Activated CD8-positive, alpha-beta memory T cell treated with anti-CD3 and anti-CD28 coated beads, Interleukin-2, amount 50 U/mL, for 48 hours (primary cell): ENCODE measurements at regions not wholly inside any gene's neighbourhood (a gene's known extent, or its start where the extent isn't known, plus 50 kb on each side); places are given as distances from the start of the nearest gene placed in this dataset.
A peak's percentile ranks its signal among the peaks of the same experiment; 100 is the strongest.

Experiments used
- DNase-seq: peaks from one replicate; pipeline ENCODE4 v3.0.0-alpha.2; 2020

DNA sequence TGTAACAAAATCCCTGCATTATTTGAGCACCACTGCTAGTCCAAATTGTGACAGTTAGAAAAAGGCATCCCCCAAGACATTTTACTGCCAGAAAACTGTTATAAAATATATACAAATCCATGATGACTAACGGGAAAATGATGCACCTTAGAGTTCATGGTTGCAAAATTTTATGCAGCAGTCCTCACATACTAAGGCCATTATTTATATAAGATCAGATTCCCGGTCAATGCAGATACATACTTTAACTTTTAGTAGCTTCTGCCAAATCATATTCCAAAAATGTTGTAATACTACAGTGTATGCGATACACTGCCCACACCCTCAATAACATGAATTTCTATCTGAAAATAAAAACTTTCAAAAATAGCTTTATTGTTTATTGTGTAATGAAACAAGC lies 239.9 kb upstream of the ZNF32 start:
- no peak for DNase-seq

DNA sequence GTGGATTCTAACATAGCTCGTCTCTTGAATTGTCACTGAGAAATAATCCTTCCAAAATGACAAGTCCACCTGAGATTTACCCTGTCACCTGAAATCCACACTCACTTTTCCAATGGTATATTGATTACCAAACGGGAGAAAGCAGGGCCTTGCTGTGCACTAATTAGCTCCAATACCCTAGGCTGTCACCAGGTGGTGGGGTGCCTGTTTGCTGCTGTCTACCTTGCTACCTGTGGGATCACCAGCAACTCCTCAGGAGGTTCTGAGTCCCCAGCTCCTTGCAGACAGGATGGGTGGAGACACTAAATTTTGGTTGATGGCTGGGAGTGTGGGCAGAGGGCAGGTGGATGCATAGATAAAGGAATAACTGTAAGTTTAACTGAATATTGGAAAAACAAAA lies 237.2 kb upstream of the ZNF32 start:
- DNase-seq = no peak

DNA sequence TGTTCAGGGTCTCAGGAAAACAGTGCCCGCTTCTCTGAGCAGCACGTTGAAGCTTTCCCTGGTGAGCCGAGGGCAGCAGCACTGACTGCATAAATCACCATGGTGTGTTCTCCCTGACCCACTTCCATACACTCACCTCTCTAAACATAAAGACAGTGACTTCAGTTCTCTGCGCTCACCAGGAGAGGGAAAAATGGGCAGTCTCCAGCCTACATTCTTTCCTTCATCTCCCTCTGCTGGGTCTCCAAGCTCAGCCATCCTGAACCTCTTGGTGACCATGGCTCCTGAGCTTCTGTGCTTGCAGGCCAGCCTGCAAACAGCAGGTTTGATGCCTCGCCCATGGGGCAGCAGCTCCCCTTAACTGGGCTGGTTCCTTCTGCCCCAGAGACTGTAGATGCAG lies 236.6 kb upstream of the ZNF32 start:
- DNase-seq = no peak

DNA sequence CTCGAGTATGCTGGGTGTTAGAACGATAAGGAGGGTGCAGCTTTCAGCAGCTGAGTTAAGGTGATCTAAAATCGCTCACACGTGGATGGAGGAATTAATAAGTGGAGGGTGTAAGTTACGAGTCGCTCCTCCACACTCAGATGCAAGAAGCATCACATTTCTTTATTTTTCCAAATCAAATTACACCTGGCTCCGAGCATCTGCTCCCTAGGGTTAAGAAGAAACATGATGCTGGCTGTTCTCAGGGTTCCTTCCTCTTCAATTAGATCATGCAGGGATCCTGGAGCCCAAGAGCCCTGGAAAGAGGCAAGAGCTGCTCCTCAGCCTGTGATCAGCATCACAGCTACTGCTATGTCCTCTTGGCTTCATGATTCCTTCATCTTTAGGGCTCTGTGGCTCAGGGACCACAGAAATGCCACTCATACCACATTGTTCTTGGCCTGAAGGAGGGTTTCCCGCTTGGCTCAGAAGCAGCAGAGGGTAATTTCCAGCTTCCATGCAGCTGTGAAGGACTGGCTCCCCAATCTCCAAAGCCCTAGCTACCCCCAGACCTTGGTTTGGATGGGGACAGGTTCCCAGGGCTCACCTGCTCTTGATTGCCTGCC lies 235.9 kb upstream of the ZNF32 start:
- no peak for DNase-seq

DNA sequence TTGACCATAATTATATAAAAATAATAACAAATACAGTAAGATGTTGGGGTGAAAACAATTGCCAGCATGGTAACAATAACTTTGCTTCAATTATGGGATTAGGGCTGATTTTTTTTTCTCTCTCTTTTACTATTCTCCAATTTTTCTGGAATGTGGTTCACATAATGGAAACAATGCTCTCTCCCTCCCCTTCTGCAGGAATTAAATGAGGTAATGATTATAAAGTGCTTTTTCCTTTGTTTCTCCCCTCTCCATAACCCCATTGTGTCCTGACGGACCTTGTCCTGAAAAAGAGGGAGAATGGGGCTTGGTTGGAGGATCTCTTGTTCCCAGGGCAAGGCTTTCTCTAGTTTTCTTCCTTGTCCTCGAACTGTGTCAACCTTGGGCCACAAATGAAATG lies 234.0 kb upstream of the ZNF32 start:
- no peak for DNase-seq

DNA sequence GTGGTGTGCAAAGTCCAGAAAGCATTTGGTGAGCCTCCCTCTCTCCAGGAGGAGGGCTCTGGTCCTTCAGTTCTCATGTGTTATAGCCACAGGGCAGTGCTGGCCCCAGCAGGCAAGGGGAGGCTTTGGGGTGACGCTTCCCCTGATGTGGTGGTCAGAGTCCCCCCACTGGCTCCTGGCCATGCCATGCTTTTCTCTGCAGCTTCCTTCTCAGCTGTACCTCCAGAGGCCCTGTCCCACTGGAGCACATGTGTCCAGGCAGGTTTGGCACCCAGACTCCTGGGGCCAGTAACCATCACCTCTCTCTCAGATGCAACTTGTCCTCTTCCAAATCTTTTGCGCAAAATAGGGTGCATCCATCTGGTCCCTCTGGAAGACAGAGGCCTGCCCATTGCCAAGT lies 233.0 kb upstream of the ZNF32 start:
- DNase-seq = no peak

DNA sequence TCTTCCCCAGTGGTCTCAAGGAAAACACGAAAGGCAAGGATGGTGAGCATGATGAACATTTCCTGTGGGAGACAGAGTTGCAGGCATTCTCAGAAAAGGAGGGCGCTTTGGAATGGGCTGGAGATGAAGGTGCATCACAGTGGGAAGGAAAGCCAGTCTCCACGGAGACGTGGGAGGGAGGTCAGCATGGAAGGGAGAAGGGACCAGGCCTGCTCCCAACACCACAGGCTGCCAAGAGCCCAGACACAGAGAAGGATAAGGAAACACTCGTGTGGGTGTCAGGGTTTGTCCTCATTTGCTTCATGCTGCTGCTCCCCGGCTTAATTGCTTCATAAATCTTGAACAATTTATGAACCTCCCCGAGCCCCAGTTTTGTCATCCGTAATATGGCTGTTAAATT lies 231.5 kb upstream of the ZNF32 start:
- no peak for DNase-seq

DNA sequence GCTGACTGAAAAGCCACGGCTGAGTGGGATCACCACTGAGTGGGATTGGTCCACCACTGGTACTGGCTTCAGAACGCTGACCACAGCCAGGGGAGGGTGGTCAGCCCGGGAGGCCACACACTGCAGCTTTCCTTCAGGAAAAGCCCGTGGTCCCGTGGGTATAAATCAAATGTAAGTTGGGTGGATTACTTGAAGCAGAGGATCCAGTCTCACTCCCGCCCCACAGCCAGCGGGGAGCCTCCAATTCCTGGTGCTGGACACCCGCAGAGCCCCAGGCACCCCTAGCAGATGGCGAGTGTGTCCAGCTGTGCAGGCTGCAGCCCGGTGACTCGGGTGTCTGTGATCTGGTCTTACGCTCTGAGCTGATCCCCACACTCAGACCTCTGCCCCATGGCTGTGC lies 231.1 kb upstream of the ZNF32 start:
- DNase-seq = no peak

DNA sequence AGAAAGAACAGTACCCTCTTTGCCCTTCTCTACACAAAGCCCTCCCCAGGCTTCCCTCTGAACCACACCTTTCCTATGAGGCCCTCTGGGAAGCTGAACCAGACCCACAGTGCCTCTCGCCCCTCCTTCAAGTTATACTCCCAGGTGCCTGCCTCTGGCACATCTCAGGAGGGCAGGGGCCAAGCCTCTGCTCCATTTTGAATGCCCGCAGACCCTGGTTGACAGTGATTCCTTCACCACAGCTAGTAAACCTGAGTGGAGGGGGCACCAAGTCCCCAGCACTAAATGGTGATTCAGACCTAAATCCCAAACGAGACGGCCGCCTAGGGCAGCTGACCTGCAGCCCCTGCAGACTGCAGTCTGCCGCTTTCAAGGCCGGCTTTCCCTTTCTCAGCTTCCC lies 230.5 kb upstream of the ZNF32 start:
- no peak for DNase-seq

DNA sequence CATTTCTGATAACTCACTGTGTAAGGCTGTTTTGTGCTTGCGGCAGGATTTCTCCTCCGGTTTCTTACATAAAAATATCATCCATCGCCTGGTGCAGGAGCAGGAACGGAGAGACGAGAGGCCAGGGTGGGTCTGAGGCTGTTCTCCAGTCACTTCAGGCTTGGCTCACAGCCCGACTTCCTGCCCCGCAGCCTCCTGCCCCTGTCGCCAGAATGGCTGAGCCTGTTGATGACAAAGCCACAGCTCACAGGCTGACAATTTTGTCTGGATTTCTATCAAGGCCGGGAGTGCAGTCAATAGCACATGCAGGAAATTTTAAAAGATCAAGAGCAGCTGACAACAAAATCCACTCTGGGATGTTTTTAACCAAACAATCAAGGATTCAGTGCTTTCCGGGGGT lies 229.7 kb upstream of the ZNF32 start:
- no peak for DNase-seq

DNA sequence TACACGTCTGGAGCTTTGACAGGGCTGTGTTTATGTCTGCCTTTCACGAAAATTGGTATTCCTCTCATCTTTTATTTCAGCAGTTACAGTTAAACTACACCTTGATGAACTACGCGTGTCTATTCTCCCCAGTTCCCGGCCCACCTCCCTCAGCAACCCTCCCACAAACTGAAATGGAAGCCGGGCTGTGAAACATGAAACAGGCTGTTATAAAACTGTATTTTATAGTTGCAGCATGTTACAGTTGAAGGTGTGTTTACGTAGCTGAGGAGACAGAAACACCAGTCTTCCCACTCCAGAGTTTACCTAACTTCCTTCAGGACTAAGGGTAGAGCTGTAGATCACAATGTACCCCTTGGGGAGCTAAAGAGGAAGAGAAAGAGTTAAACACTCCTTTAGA lies 228.3 kb upstream of the ZNF32 start:
- DNase-seq = no peak

DNA sequence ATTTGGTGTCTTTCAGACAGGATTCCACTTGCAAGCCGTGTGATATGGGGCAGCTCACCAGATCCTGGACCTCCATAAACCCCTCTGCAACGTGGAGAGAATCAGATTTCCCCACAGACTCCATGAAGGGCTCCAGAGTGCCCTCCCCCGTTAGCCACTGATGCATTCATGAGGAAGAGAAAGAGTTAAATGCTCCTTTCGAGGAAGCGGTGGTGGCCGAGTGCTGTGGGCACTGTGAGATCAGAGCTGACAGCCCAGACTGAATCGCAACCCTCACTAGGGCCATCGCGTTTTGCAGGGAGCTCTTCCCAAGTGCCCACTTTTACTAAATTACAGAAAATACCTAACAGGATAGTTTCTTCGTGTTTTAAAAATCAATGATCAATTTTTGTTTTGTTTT lies 226.3 kb upstream of the ZNF32 start:
- no peak for DNase-seq

DNA sequence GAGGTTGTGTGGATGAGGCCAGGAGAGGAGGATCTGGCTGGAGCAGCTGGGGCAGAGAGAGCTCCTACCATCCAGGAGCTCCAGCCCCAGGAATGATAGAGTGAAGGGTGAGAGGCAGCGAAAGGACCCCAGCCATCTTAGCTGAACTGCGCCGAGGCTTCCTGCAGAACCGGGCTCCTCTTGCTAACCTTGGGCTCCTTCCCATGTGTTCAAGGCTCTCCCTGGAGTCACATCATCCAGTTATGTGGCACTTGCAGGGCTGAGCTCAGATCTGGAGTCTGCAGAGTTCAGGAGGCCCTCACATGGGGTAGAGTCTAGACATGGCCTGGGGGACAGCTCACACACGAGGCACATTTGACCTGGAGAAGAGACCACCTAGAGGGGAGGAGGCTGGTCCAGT lies 225.0 kb upstream of the ZNF32 start:
- no peak for DNase-seq

DNA sequence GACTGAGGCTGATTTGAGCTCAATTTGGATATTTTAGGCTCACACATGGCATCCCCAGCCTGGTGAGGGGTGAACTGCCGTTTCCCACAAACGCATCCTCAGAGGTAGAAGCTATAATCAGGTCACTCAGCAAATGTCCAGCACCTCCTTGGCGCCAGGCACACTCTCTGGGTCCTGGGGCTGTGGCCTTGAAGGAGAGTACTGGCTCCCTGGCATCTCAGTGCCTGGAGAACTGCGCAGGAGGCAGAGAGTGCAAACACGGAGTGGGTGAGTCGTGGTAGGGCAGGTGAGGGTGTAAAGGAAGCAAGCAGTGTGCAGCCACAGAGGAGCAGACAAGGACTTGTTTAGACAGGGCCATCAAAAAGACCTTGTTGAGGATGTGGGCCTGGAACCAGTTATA lies 224.0 kb upstream of the ZNF32 start:
- DNase-seq = no peak

DNA sequence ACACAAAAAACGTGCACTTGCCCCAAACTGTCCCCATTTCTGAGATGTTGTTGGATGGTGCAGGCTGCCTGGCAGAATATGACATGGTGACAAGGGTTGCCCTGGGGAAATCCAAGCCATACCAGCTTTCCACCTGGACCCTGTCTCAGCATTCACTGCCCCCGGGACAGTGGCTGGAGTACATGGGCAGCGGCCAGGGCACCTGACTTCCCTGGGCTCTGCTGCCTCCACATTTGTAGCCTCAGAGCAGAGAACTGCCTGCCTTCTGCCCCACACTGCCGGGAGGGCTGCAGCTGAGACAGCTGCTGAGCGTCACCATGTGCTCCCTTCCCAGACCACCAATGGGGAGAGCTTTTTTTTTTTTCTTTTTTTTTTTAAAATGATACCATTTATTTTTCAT lies 222.9 kb upstream of the ZNF32 start:
- no peak for DNase-seq

DNA sequence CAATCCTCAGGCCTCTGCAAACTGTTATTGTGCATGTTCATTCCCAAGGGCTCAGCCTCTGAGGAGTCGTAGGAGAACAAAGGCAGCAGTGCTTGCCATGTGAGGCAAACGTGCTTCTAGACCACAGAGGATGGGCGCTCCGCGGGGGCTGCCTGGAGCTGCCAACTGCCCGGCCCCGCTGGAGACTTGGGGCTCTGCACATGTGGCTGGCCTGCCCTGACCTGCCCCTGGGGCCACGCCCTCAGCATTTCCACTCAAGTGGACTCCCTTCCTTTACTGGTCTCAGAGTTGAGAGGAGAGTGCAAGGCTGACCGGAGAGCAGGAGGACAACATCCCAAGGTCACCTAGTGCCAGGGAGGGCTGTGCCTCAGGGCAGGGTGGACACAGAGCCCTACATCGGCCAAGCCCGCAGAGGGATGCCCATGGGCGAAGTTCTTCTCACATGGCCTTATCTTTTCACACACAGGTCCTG lies 222.3 kb upstream of the ZNF32 start:
- DNase-seq = no peak

DNA sequence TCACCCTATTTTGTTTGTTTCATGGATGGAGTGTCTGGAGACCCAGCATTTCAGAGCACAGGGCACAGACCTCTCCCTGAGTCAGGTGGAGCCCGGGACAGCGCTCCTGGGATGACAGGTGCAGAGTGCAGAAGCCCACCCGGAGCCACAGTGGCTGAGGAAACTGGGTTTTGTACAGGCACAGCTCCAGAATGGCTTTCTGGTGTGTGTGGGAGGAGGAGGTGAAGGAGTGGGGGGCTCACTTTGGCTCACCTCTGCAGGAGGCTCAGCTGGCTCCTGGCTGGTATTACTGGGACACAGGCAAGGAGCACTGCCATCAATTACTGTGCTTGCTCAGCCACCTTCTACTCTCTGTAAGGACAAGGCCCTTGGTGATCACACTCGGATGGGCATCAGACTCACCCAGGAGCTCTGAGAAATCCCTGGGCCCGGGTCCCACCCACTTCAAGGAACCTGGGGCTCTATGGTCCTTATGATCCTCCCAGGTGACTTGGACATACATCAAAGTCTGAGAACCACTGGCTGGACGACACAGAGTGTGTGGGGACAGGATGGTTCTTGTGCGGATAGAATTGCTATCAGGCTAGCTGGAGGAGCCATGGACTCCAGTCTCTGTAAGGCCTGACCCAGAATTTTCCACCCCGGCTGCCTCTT lies 221.1 kb upstream of the ZNF32 start:
- no peak for DNase-seq

DNA sequence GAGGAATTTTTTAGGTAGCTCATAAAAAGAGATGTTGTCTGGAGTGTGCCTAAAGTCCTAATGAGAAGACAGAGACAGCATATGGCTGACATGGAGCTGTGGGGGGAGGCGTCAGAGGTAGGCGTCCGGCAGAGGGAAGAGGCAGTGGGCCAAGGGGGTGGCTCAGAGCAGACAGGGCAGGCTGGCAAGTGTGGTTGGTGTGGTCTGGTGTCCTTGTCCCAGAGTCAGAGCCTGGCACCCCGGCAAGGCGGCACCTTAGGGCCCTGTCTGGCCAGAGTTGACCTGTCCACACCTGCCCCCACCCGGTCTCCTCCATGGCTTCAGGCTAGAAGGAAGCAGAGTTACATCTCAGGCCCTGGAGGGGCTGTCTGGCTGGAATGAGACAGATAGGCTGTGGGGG lies 220.3 kb upstream of the ZNF32 start:
- DNase-seq = no peak

DNA sequence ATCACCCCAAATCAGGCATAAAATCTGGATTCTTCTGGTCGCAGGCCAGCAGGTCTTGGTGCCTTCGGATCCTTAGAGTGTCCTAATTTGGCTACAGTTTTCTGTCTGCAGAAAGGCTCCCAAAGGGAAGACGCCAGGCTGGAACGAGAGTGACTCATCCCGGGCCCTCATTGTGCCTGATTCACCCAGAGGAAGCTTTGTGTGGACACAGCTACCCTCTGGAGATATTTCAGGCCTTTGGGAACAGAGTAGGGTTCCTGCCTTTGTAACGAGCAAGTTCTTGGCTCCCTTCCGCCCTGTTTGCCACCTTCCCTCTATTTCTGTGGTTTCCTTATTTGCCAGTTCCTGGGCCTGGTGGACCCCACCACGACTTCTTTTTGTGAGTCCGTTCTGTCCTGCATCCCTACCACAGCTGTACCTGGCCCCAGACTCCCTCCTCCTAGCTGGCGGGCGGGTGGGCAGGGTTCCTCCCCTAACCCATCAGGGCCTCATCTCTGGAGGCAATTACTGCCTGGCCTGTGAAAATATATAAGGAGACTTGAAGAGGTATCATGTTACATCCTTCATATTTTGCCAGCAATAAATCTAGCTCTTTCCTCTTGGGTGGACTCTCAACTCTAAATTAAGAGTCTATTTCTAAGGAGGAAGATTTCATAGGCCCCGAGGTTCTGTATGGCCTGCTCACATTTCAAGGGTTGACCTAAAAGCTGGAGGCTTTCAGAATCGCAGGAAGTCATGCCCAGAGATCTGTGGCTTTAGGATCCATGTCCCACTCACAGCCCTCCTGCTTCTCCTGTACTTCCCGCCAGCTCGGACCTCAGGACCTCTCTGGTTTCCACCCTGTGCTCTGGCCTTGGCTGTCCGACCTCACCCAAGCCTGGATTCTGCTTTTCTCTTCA lies 219.2 kb upstream of the ZNF32 start:
- DNase-seq = no peak

DNA sequence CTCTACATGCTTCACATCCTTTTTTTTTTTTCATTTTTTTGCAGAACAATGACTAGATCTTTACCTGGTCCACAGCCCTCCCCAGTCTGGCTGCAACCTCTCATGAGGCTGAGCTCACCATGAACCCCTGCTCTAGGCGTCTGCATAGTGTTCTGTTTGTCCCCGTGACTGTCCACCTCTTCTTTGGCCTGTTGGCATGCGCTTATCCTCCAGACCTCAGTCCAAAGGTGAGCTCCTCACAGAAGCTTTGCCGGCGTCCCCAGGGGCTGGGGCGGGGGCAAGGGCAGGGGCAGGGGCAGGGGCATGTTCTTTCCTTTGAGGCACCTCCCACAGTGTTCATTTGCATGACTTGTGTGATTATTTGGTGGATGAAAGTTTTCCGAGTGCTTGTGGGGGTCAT lies 218.4 kb upstream of the ZNF32 start:
- no peak for DNase-seq

DNA sequence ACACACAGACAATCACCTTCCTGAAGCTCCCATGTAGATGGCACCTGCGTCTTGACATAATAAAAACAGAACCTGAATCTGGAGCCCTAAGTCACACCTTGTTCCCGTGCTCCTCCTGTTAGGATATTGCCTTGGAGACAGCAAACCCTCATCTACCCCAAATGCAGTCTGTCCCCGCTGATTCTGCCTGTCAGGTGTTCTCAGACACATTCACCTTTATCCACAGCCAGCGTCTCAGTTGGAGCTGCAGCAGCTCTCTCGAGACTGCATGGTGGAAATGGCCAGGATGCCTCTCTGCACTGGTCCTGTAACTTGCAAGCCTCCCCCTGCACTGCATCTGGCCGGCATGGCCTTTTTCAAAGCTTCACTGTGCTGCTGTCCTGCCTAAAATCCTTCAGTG lies 218.0 kb upstream of the ZNF32 start:
- DNase-seq = no peak

DNA sequence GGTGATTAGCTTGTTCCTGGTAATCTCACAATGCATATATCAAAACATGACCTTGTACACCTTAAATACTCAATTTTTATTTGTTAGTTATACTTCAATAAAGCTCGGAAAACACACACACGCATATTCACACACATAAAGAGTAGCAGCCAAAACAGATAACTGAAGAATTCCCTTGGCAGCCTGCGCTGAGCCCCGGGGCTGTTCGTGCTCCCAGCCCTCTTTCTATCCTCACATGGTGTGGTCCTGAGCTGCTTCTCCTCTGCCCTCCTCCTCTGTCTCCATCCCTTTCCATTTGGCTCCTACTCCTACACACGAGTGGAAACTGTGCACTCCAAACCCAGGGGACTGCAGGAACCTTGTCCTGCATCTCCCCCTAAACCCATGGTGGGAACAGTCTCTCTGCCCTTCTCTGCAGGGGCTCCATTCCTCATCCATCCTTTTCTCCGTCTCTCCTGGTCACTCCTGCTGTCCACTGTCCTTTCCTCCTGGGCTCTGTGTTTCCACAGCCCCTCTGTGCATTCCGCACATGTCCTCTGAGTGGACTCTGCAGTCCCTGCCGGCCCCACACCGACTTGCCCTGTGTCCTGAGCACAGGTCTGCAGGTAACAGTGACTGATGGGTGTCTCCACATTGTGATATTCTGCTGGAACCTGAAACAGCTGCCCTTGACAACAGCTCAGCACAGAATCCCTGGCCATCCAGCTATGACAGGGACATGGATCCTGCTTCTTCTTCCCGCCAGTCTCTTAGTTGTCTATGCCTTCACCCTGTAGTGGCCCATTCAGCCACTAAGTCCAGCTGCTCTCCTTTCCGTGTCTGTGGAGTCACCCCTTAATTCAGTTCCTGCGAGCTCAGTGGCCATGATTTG lies 216.8 kb upstream of the ZNF32 start:
- peak; percentile 28 for DNase-seq

DNA sequence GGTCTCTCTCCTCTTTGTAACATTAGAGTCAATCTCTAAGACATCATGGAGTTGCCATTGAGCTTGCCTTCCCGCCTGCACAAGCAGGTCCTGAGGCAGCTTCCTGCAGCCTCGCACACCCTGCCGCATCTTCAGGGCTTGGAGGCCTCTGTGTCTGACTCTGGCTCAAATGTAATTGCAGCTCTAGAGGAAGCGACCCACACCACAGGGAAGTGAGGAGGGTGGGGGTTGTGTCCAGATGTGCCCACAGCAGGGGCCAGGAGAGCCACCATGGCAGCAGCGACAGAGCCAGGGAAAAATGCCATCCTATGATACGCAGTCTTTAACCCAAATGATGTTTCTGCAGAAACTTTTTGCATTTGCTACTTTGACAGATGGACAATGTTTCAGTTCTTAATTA lies 216.0 kb upstream of the ZNF32 start:
- DNase-seq = peak; percentile 18
